ENCODE measurements at regions not wholly inside any gene's neighbourhood (a gene's known extent, or its start where the extent isn't known, plus 50 kb on each side); places are given as distances from the start of the nearest gene placed in this dataset.
"Not testable (repeated sequence)": the region's sequence is repeated elsewhere in the genome, so short reads cannot be mapped to it uniquely, and the experiment has no call there.

DNA sequence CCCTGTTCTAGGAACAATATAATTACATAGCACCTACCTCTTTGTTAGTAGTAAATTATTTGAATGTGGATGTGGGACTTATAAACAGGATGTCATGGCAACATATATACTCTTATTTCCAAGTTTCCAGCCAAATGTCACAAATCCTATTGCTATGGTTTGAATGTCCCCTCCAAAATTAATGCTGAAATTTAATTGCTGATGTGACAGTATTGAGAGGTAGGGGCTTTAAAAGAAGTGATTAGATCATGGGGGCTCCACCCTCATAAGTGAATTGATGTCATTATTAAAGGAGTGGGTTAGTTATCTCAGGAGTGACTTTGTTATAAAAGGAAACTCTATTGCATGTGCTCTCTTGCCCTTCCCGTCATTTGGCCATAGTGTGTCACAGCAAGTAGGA, 164.2 kb upstream of the ATF7IP start:
- TF ChIP-seq CTCF (IDR thresholded peaks at IDR 0.05; ENCODE audit: insufficient read depth, low read depth, low read length), result no peak
- CTCF ChIA-PET, result no interaction called here

GRCh38 chr12:14207905-14208551, 157.5 kb upstream of the ATF7IP start:
- no peak for TF ChIP-seq CTCF (IDR thresholded peaks at IDR 0.05; ENCODE audit: insufficient read depth, low read depth, low read length)
- Histone ChIP-seq H3K4me3 (ENCODE audit: low read depth, low read length) (no peak overlapping the region), H3K27me3 (ENCODE audit: control insufficient read depth, insufficient read depth, low read length) (no peaks in the 10 kb centered on the region), H3K36me3 (ENCODE audit: control insufficient read depth, insufficient read depth, low read length) (no peaks in the 10 kb centered on the region)
- ChIA-PET CTCF (no interaction called here), POLR2A (no interaction called here)
- no peak for DNase-seq (ENCODE audit: low read depth)

More for the DNA sequence above, 164.2 kb upstream of the ATF7IP start:
- Histone ChIP-seq H3K4me3 (ENCODE audit: low read depth, low read length) (no peak overlapping the region), H3K36me3 (ENCODE audit: control insufficient read depth, insufficient read depth, low read length) (no peaks in the 10 kb centered on the region), H3K27me3 (ENCODE audit: control insufficient read depth, insufficient read depth, low read length) (no peaks in the 10 kb centered on the region)
- POLR2A ChIA-PET, result no interaction called here
- DNase-seq (ENCODE audit: low read depth), result no peak

- Histone ChIP-seq H3K4me3 (ENCODE audit: low read depth, low read length) (no peak overlapping the region), H3K27me3 (ENCODE audit: control insufficient read depth, insufficient read depth, low read length) (no peaks in the 10 kb centered on the region), H3K36me3 (ENCODE audit: control insufficient read depth, insufficient read depth, low read length) (no peaks in the 10 kb centered on the region)
- CTCF ChIA-PET, result interaction anchor here (1.2 kb wide), 1 partner anchor 26 kb away, joined by 3 read pairs; no protein-coding TSS in a partner anchor
- DNase-seq (ENCODE audit: low read depth), result no peak
- TF ChIP-seq CTCF (IDR thresholded peaks at IDR 0.05; ENCODE audit: insufficient read depth, low read depth, low read length), result no peak
- POLR2A ChIA-PET, result no interaction called here
Measured at GRCh38 chr12:14211947-14212387, 153.5 kb upstream of the ATF7IP start.

GRCh38 chr12:14213542-14213941, 151.9 kb upstream of the ATF7IP start:
- Histone ChIP-seq H3K36me3 (ENCODE audit: control insufficient read depth, insufficient read depth, low read length) (no peaks in the 10 kb centered on the region), H3K27me3 (ENCODE audit: control insufficient read depth, insufficient read depth, low read length) (no peaks in the 10 kb centered on the region), H3K4me3 (ENCODE audit: low read depth, low read length) (no peak overlapping the region)
- TF ChIP-seq CTCF (IDR thresholded peaks at IDR 0.05; ENCODE audit: insufficient read depth, low read depth, low read length), result no peak
- POLR2A ChIA-PET, result no interaction called here
- no peak for DNase-seq (ENCODE audit: low read depth)
- CTCF ChIA-PET, result no interaction called here

DNA sequence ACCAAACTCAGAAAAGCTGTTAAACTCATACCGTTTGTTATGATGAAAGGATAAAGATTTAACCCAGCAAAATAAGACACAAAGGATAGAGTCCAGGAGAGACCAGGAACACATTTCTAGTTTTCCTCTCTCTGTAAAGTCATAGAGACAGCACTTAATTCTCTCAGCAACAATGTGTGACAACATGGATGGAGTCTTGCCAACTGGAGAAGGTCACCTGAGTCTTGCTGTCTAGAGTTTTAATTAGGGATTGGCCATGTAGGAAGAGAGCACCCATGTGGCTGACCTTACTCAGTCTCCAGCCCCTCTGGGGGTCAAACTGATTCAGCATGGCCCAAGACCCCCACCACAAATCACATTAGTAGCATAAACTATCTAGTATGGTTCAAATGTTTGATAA, 151.0 kb upstream of the ATF7IP start:
- ChIA-PET CTCF (interaction anchor here (0.5 to 0.9 kb wide), 2 partner anchors 29 to 32 kb away, joined by 3 to 4 read pairs; no protein-coding TSS in a partner anchor), POLR2A (no interaction called here)
- Histone ChIP-seq H3K4me3 (ENCODE audit: low read depth, low read length) (no peak overlapping the region), H3K36me3 (ENCODE audit: control insufficient read depth, insufficient read depth, low read length) (no peaks in the 10 kb centered on the region), H3K27me3 (ENCODE audit: control insufficient read depth, insufficient read depth, low read length) (no peaks in the 10 kb centered on the region)
- TF ChIP-seq CTCF (IDR thresholded peaks at IDR 0.05; ENCODE audit: insufficient read depth, low read depth, low read length), result no peak
- no peak for DNase-seq (ENCODE audit: low read depth)

DNA sequence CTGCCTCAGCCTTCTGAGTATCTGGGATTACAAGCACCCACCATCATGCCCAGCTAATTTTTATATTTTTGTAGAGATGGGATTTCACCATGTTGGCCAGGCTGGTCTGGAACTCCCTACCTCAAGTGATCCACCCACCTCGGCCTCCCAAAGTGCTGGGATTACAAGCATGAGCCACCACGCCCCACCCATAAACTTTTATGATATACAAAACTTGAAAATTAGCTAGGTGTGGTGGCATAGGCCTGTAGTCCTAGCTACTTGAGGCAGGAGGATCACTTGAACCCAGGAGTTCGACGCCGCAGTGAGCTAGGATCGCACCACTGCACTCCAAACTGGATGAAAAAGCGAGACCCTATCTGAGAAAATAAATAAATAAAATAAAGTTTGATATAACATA, 149.5 kb upstream of the ATF7IP start:
- POLR2A ChIA-PET; DNase-seq (ENCODE audit: low read depth); H3K4me3 ChIP-seq (ENCODE audit: low read depth, low read length); H3K27me3 ChIP-seq (ENCODE audit: control insufficient read depth, insufficient read depth, low read length); H3K36me3 ChIP-seq (ENCODE audit: control insufficient read depth, insufficient read depth, low read length): not testable (repeated sequence)
- CTCF ChIA-PET, result interaction anchor here (0.6 to 1.2 kb wide), 2 partner anchors 30 to 919 kb away, joined by 3 to 4 read pairs; no protein-coding TSS in a partner anchor

Data from BJ (cell line).